H1 (cell line): ENCODE measurements at regions not wholly inside any gene's neighbourhood (a gene's known extent, or its start where the extent isn't known, plus 50 kb on each side); places are given as distances from the start of the nearest gene placed in this dataset.

ENCODE experiments used
- ASH2L ChIP-seq: fragments of 200-600, 300-600 bp; sonication (generic); IDR thresholded peaks from one replicate; pipeline ENCODE4 v1.7.1; 2017; ENCODE audit warnings: low read length
- SP4 ChIP-seq: IDR thresholded peaks from 2 replicates; pipeline ENCODE4 v1.6.1; 2012; ENCODE audit warnings: low read length, inconsistent platforms
- SUZ12 ChIP-seq: fragments of 200-600 bp; sonication (generic); IDR thresholded peaks from 2 replicates; pipeline ENCODE4 v1.6.1; 2012; ENCODE audit warnings: mild to moderate bottlenecking, inconsistent platforms, low read length, moderate library complexity, mixed read lengths
- TF ChIP-seq, protein P1 (sequence below): fragments of 300-600 bp; sonication (generic); IDR thresholded peaks from 2 replicates; pipeline ENCODE4 v1.7.1; 2012; ENCODE audit warnings: low read length, moderate library complexity, mild to moderate bottlenecking, inconsistent platforms; ENCODE audit not compliant: insufficient replicate concordance

DNA sequence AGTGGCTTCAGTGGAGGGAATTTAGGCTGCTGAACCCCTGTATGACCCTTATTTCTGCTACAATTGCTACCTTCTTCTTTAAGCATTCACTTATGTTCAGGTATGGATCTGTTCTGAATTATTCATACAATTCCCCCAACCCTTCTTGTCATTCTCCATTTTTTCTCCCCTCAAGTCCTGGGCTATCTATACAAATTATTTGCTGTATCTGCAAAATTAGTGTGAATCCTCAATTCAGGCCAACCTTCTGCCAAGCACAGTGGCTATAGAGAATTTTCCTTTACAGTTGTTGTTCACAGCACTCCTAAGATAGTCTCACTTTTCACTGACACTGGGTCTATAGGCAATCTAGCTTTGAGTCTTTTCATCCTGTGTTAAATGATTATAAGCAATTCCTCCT is 119.2 kb upstream of the CNTN1 start (continued):
- TF ChIP-seq, protein P1, sequence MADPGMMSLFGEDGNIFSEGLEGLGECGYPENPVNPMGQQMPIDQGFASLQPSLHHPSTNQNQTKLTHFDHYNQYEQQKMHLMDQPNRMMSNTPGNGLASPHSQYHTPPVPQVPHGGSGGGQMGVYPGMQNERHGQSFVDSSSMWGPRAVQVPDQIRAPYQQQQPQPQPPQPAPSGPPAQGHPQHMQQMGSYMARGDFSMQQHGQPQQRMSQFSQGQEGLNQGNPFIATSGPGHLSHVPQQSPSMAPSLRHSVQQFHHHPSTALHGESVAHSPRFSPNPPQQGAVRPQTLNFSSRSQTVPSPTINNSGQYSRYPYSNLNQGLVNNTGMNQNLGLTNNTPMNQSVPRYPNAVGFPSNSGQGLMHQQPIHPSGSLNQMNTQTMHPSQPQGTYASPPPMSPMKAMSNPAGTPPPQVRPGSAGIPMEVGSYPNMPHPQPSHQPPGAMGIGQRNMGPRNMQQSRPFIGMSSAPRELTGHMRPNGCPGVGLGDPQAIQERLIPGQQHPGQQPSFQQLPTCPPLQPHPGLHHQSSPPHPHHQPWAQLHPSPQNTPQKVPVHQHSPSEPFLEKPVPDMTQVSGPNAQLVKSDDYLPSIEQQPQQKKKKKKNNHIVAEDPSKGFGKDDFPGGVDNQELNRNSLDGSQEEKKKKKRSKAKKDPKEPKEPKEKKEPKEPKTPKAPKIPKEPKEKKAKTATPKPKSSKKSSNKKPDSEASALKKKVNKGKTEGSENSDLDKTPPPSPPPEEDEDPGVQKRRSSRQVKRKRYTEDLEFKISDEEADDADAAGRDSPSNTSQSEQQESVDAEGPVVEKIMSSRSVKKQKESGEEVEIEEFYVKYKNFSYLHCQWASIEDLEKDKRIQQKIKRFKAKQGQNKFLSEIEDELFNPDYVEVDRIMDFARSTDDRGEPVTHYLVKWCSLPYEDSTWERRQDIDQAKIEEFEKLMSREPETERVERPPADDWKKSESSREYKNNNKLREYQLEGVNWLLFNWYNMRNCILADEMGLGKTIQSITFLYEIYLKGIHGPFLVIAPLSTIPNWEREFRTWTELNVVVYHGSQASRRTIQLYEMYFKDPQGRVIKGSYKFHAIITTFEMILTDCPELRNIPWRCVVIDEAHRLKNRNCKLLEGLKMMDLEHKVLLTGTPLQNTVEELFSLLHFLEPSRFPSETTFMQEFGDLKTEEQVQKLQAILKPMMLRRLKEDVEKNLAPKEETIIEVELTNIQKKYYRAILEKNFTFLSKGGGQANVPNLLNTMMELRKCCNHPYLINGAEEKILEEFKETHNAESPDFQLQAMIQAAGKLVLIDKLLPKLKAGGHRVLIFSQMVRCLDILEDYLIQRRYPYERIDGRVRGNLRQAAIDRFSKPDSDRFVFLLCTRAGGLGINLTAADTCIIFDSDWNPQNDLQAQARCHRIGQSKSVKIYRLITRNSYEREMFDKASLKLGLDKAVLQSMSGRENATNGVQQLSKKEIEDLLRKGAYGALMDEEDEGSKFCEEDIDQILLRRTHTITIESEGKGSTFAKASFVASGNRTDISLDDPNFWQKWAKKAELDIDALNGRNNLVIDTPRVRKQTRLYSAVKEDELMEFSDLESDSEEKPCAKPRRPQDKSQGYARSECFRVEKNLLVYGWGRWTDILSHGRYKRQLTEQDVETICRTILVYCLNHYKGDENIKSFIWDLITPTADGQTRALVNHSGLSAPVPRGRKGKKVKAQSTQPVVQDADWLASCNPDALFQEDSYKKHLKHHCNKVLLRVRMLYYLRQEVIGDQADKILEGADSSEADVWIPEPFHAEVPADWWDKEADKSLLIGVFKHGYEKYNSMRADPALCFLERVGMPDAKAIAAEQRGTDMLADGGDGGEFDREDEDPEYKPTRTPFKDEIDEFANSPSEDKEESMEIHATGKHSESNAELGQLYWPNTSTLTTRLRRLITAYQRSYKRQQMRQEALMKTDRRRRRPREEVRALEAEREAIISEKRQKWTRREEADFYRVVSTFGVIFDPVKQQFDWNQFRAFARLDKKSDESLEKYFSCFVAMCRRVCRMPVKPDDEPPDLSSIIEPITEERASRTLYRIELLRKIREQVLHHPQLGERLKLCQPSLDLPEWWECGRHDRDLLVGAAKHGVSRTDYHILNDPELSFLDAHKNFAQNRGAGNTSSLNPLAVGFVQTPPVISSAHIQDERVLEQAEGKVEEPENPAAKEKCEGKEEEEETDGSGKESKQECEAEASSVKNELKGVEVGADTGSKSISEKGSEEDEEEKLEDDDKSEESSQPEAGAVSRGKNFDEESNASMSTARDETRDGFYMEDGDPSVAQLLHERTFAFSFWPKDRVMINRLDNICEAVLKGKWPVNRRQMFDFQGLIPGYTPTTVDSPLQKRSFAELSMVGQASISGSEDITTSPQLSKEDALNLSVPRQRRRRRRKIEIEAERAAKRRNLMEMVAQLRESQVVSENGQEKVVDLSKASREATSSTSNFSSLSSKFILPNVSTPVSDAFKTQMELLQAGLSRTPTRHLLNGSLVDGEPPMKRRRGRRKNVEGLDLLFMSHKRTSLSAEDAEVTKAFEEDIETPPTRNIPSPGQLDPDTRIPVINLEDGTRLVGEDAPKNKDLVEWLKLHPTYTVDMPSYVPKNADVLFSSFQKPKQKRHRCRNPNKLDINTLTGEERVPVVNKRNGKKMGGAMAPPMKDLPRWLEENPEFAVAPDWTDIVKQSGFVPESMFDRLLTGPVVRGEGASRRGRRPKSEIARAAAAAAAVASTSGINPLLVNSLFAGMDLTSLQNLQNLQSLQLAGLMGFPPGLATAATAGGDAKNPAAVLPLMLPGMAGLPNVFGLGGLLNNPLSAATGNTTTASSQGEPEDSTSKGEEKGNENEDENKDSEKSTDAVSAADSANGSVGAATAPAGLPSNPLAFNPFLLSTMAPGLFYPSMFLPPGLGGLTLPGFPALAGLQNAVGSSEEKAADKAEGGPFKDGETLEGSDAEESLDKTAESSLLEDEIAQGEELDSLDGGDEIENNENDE = no peak
- TF ChIP-seq ASH2L = no peak
- TF ChIP-seq SUZ12 = no peak
- no peak for TF ChIP-seq SP4
